WTC11 (cell line): ENCODE measurements at regions not wholly inside any gene's neighbourhood (a gene's known extent, or its start where the extent isn't known, plus 50 kb on each side); places are given as distances from the start of the nearest gene placed in this dataset.

Experiments
- CREB1 ChIP-seq: sonication (generic); formaldehyde crosslinking; IDR thresholded peaks from 2 replicates; pipeline ENCODE4 v1.8.0; 2023; ENCODE audit warnings: mild to moderate bottlenecking, missing genetic modification reagents
- CREM ChIP-seq: sonication (generic); formaldehyde crosslinking; IDR thresholded peaks from 2 replicates; pipeline ENCODE4 v1.8.1; 2022; ENCODE audit warnings: mild to moderate bottlenecking, missing genetic modification reagents, moderate library complexity
- GABPB1 ChIP-seq: sonication (generic); formaldehyde crosslinking; IDR thresholded peaks from 2 replicates; pipeline ENCODE4 v1.8.1; 2023; ENCODE audit warnings: mild to moderate bottlenecking, missing genetic modification reagents
- NR2C2 ChIP-seq: sonication (generic); formaldehyde crosslinking; IDR thresholded peaks from 2 replicates; pipeline ENCODE4 v1.8.0; 2022; ENCODE audit warnings: mild to moderate bottlenecking, missing genetic modification reagents
- TEAD4 ChIP-seq: sonication (generic); formaldehyde crosslinking; IDR thresholded peaks from 2 replicates; pipeline ENCODE4 v1.8.0; 2022; ENCODE audit warnings: mild to moderate bottlenecking, missing genetic modification reagents
- TP53 ChIP-seq: sonication (generic); formaldehyde crosslinking; IDR thresholded peaks from 2 replicates; pipeline ENCODE4 v1.8.1; 2023; ENCODE audit warnings: mild to moderate bottlenecking, missing genetic modification reagents
- TF ChIP-seq, protein P1 (sequence below): fragments of 200-600 bp; IDR thresholded peaks from 2 replicates; pipeline ENCODE4 v1.8.0; 2022; ENCODE audit warnings: antibody characterized with exemption
- TF ChIP-seq, protein P2 (sequence below): sonication (generic); formaldehyde crosslinking; IDR thresholded peaks from 2 replicates; pipeline ENCODE4 v1.8.1; 2022; ENCODE audit warnings: low read depth, mild to moderate bottlenecking, moderate library complexity, missing genetic modification reagents, borderline replicate concordance
- TF ChIP-seq, protein P3 (sequence below): sonication (generic); formaldehyde crosslinking; IDR thresholded peaks from 2 replicates; pipeline ENCODE4 v1.8.1; 2022; ENCODE audit warnings: missing genetic modification reagents, borderline replicate concordance
- TF ChIP-seq, protein P4 (sequence below): sonication (generic); formaldehyde crosslinking; IDR thresholded peaks from 2 replicates; pipeline ENCODE4 v1.8.1; 2023; ENCODE audit warnings: mild to moderate bottlenecking, missing genetic modification reagents, borderline replicate concordance

DNA sequence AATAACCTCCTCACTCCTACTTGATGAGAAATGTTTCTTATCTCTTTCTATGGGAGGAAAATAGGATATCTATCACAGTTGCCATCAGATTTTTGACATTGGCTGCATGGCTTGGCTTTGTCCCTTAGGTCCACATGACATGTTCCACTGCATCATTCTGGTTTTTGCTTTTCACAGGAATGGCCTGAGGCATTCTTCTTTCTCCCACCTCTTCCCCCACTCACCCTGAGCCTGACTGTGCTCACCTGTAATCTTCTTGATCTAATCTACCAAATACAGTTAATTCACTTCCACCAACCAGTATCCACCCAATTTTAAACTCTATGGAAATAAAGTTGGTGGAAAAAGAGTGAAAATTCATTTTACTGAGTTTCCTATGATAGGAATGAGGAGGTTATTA is 763.5 kb upstream of the CELF4 start:
- no peak for TF ChIP-seq TP53 (CRISPR knock-in tag)
- TF ChIP-seq, protein P1, sequence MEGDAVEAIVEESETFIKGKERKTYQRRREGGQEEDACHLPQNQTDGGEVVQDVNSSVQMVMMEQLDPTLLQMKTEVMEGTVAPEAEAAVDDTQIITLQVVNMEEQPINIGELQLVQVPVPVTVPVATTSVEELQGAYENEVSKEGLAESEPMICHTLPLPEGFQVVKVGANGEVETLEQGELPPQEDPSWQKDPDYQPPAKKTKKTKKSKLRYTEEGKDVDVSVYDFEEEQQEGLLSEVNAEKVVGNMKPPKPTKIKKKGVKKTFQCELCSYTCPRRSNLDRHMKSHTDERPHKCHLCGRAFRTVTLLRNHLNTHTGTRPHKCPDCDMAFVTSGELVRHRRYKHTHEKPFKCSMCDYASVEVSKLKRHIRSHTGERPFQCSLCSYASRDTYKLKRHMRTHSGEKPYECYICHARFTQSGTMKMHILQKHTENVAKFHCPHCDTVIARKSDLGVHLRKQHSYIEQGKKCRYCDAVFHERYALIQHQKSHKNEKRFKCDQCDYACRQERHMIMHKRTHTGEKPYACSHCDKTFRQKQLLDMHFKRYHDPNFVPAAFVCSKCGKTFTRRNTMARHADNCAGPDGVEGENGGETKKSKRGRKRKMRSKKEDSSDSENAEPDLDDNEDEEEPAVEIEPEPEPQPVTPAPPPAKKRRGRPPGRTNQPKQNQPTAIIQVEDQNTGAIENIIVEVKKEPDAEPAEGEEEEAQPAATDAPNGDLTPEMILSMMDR = no peak
- TF ChIP-seq, protein P2, sequence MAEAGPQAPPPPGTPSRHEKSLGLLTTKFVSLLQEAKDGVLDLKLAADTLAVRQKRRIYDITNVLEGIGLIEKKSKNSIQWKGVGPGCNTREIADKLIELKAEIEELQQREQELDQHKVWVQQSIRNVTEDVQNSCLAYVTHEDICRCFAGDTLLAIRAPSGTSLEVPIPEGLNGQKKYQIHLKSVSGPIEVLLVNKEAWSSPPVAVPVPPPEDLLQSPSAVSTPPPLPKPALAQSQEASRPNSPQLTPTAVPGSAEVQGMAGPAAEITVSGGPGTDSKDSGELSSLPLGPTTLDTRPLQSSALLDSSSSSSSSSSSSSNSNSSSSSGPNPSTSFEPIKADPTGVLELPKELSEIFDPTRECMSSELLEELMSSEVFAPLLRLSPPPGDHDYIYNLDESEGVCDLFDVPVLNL (CRISPR knock-in tag) = no peak
- TF ChIP-seq, protein P3, sequence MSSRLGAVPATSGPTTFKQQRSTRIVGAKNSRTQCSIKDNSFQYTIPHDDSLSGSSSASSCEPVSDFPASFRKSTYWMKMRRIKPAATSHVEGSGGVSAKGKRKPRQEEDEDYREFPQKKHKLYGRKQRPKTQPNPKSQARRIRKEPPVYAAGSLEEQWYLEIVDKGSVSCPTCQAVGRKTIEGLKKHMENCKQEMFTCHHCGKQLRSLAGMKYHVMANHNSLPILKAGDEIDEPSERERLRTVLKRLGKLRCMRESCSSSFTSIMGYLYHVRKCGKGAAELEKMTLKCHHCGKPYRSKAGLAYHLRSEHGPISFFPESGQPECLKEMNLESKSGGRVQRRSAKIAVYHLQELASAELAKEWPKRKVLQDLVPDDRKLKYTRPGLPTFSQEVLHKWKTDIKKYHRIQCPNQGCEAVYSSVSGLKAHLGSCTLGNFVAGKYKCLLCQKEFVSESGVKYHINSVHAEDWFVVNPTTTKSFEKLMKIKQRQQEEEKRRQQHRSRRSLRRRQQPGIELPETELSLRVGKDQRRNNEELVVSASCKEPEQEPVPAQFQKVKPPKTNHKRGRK (CRISPR knock-in tag) = no peak
- TF ChIP-seq CREM = no peak
- no peak for TF ChIP-seq CREB1 (CRISPR knock-in tag)
- TF ChIP-seq, protein P4, sequence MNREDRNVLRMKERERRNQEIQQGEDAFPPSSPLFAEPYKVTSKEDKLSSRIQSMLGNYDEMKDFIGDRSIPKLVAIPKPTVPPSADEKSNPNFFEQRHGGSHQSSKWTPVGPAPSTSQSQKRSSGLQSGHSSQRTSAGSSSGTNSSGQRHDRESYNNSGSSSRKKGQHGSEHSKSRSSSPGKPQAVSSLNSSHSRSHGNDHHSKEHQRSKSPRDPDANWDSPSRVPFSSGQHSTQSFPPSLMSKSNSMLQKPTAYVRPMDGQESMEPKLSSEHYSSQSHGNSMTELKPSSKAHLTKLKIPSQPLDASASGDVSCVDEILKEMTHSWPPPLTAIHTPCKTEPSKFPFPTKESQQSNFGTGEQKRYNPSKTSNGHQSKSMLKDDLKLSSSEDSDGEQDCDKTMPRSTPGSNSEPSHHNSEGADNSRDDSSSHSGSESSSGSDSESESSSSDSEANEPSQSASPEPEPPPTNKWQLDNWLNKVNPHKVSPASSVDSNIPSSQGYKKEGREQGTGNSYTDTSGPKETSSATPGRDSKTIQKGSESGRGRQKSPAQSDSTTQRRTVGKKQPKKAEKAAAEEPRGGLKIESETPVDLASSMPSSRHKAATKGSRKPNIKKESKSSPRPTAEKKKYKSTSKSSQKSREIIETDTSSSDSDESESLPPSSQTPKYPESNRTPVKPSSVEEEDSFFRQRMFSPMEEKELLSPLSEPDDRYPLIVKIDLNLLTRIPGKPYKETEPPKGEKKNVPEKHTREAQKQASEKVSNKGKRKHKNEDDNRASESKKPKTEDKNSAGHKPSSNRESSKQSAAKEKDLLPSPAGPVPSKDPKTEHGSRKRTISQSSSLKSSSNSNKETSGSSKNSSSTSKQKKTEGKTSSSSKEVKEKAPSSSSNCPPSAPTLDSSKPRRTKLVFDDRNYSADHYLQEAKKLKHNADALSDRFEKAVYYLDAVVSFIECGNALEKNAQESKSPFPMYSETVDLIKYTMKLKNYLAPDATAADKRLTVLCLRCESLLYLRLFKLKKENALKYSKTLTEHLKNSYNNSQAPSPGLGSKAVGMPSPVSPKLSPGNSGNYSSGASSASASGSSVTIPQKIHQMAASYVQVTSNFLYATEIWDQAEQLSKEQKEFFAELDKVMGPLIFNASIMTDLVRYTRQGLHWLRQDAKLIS = no peak
- no peak for TF ChIP-seq TEAD4
- no peak for TF ChIP-seq NR2C2
- no peak for TF ChIP-seq GABPB1
